Retina (tissue), 1 donor: ENCODE measurements at regions not wholly inside any gene's neighbourhood (a gene's known extent, or its start where the extent isn't known, plus 50 kb on each side); places are given as distances from the start of the nearest gene placed in this dataset.
A peak's percentile ranks its signal among the peaks of the same experiment; 100 is the strongest.
"Not testable (repeated sequence)": the region's sequence is repeated elsewhere in the genome, so short reads cannot be mapped to it uniquely, and the experiment has no call there.

Experiments
- DNase-seq: peaks from one replicate; pipeline ENCODE4 v3.0.0-alpha.2; 2016

GRCh38 chr2:147173189-147173581 lies 671.6 kb upstream of the ACVR2A start:
- no peak for DNase-seq

DNA sequence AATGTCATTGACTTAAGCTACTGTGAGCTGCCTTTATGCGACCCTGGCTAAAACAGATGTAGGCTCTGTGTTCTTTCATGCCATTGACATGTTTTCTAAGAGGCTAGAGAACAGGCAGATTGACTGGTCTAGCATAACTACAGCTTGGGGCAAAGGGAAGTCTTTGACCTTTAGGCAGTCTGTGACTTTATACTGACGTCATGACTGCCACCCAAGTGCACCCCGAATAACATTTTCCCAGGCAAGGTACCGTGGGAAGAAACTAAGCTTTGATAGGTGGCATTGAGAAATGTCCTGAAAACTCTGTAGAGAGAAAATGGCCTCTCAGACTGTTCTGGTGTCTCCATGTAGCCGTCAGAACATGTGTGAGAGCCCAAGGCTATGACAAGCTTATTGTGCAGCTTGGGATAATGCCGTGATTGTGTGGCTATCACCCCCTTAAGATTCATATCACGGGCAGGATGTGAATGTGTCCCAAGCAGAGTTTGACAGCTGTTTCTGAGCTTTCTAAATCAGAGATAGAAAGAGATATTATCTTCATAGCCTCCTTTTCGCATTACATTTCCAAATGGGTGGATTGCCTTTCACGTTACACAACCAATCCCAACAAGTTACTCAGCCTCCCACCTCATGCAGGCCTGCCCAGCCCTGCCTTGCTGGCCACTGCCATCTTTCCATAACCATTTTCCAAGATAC lies 672.2 kb upstream of the ACVR2A start:
- DNase-seq, result no peak

DNA sequence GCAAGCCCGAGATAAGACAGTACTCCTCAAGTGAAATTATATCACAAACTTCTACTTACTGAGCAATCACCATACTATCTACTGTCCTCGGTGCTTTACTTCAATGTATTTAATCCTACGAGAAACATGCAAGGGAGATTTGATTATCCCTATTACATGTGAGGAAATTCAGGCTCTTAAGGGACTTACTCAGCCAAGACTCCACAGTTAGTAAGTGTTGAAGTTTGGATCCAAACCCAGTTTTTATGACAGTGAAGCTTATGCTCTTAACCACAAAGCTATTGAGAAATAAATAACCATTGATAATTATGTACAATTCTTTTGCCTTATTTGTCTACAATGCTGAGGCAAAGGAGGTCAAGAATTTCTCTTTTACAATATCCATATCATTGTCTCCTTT lies 672.9 kb upstream of the ACVR2A start:
- DNase-seq, result no peak

- DNase-seq, result no peak
Observed at GRCh38 chr2:147170932-147171331, 673.9 kb upstream of the ACVR2A start.

- no peak for DNase-seq
Observed at GRCh38 chr2:147165697-147166382, 679.0 kb upstream of the ACVR2A start.

- no peak for DNase-seq
Observed at GRCh38 chr2:147164563-147164962, 680.3 kb upstream of the ACVR2A start.

DNA sequence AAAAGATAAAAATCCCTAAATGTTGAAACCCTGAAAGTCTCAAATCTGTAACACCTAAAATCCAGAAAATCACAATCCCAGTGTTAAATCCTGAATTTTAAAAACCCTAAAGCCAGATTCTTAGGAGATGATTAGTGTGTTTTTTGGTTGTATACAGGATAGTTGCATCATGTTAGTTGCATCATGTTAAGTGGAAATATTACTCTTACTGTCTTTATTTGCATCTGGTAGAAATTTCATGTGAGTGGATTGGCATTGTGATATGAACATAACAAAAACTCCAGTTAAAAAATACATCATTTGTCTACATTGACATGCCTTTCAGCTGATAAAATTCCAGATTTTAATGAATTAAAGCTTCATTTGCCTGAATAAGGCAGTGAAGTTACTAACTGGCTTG lies 683.1 kb upstream of the ACVR2A start:
- no peak for DNase-seq

DNA sequence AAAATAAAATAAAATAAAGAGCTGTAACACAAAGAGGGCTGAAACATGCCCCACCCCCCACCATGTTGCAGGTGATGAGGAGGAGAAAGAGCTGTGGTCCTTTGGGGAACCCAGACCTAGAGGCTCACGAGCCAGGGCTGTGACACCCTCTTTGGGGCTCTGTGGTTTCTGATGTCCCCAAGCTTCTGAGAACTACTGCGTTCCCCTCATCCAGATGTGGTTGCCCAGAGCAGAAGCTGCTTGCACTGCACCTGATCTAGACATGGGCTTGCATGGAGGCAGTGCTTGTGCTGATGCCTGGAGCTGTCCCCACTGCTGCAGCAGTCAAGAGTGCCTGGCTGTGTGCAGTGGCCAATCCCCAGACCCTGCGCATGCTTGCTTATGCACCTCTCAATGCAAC lies 687.9 kb upstream of the ACVR2A start:
- no peak for DNase-seq

DNA sequence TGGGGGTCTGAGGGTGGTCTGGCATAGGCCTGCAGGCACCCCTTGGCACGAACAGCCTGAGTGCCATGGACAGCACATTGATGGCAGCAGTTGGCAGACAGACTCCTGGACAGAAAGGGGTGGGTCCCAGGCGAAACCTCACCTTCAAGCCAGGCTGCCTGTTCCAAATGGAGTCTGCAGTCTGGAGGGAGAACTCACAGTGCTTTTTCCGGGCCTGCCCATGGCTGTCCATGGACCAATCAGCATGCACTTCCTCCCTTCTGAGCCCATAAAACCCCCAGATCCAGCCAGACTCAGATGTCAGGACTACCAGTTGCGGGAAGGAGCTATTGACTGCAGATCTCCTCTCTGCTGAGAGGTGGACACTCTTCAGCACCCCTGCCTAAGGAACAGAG lies 694.6 kb upstream of the ACVR2A start:
- no peak for DNase-seq

DNA sequence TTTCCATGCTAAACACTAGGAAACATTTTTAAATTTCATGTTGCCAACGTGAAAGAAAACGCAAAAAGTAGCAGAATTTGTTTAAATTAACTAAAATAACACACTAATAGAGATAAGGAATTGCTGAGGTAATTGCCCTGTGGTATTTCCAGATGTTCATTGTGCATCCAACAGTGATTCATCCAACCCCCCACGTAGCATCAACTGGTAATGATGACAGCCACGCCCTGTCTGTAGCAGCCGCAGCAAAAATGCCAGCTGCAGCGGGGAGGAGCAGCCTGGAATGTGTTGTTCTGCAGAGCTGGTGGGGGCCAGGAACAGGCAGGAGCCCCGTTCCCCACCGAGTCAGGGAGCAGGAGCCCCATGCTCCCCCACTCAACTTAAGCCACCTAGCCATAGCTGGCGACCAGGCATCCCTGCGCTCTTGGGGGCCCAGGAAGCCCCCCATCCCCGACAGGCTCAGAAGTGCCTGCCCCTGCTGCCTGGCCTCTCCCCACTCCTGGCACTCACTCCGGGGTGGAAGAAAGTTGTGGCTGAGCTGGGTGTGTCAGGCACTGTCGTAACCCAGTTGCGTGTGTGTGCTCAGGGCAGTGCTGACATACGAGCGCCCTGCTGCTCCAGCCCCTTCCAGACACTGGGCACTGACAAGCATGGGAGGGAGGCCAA lies 695.1 kb upstream of the ACVR2A start:
- no peak for DNase-seq

- no peak for DNase-seq
Observed at GRCh38 chr2:147147802-147148201, 697.0 kb upstream of the ACVR2A start.

DNA sequence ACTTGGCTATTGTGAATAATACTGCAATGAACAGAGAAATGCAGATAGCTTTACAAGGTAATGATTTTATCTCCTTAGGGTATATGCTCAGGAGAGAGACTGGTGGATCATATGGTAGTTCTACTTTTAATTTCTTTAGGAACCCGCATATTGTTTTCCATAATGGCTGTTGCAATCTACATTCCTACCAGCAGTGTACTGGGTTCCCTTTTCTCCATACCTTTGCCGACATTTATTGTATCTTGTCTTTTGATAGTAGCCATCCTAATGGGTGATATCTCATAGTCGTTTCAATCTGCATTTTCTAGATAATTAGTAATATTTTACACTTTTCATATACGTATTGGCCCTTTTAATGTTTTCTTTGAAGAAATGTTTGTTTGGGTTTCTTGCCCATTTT lies 702.9 kb upstream of the ACVR2A start:
- no peak for DNase-seq

DNA sequence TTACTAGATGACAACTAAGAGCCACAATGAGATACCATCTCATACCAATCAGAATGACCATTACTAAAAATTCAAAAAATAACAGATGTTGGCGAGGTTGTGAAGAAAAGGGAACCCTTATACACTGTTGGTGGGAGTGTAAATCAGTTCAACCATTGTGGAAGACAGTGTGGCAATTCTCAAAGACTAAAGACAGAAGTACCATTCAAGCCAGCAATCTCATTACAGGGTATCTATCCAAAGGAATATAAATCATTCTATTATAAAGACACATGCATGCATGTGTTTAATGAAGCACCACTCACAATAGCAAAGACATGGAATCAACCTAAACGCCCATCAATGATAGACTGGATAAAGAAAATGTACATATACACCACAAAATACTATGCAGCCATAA lies 705.1 kb upstream of the ACVR2A start:
- DNase-seq, result not testable (repeated sequence)

GRCh38 chr2:147137711-147138110 lies 707.1 kb upstream of the ACVR2A start:
- DNase-seq, result no peak

- no peak for DNase-seq
Observed at GRCh38 chr2:147135376-147135775, 709.5 kb upstream of the ACVR2A start.

DNA sequence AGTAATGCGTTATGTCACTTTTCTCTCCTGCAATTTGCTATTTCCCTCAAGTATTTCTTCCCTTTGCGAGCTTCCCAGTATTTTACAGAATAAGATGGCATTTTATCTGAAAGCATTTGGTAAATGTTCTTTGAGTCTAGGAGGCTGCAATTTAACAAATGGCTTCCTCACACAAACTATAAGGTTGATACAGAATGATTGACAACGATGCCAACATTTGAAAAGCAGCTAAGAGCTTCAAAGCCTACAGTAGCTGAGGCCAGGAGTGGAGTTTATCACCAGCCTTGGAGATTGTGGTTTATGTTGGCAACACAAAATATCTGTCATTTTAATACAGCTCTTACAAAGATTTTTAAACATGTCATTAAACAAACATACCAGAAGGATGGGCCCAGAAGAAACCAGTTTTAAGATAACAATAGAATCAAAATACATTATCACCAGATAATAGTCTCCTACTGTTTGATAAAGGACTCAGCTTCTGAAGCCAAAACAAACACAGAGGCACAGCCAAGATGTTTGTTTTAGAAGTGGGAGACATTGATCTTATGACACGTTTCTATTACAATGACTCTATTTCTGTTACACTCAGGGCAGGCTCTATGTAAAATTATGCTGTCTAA lies 711.4 kb upstream of the ACVR2A start:
- peak; percentile 9 for DNase-seq

DNA sequence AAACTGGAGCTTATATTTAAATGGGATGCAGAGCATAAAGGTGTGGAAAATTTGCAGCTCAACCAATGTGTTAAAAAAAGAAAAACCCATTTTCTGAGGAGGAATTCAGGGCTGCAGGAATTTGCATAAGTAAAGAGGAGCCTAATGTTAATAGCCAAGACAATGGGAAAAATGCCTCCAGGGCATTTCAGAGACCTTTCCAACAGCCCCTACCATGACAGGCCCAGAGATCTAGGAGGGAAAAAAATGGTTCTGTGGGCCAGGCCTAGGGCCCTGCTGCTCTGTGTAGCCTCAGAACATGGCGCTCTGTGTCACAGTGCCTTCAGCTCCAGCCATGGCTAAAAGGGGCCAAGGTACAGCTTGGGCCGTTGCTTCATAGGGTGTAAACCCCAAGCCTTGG lies 719.7 kb upstream of the ACVR2A start:
- DNase-seq, result no peak

- DNase-seq, result no peak
Observed at GRCh38 chr2:147122944-147123343, 721.9 kb upstream of the ACVR2A start.

GRCh38 chr2:147110962-147111361 lies 733.9 kb upstream of the ACVR2A start:
- no peak for DNase-seq

DNA sequence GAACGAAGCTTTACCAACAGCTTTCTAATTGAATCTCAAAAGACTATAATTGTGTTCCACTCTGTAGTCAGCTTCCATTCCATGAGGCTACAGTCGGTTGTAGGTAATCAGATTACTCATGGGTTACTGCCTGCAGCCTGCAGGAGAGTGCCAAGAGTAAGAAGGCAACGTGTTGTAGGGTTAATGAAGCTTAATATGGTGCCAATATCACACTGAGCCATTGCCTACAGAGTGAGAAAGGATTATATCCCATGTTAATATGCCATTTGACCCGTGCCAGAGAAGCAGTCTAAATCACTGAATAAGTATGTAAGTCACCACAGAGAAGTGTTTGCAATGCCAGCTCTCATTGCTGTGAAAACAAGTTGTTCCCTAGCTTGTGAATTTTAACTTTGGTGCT lies 734.5 kb upstream of the ACVR2A start:
- DNase-seq, result peak; percentile 52

DNA sequence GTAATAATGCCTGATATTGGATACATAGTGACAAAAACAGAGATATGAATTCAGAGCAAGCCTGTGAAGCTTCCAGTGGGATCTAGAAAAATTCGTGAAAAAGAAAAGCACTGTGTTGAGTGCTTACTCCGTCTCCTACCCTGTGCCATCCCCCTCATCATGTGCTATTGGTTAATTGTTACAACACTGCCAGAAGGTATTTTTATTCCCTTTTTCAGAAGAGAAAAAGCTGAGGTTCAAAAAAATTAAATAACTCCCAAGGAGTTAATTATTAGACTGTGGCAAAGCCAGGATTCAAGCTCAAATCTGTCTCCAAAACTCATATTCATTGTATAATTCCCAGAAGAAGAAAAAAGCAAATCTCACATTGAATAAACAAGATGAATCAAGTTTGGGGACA lies 735.5 kb upstream of the ACVR2A start:
- DNase-seq, result no peak

DNA sequence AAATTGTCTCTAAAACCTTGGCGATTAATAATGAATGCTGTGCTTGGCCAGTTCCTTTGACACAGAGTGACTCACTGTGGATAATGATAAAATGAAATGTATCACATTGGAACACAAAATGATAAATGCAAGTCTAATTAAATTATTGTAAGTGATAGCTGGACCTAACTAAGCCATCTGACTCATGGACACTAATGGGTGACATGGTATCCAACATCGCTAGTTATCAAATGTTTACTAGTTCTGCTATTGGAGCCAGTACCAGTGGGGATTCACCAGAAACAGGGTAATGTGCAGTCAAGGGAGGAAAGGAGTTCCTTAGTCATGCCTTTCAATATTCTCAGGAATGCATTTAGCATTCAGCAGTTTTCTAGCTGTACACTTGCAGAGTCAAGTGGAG lies 736.3 kb upstream of the ACVR2A start:
- DNase-seq, result no peak

DNA sequence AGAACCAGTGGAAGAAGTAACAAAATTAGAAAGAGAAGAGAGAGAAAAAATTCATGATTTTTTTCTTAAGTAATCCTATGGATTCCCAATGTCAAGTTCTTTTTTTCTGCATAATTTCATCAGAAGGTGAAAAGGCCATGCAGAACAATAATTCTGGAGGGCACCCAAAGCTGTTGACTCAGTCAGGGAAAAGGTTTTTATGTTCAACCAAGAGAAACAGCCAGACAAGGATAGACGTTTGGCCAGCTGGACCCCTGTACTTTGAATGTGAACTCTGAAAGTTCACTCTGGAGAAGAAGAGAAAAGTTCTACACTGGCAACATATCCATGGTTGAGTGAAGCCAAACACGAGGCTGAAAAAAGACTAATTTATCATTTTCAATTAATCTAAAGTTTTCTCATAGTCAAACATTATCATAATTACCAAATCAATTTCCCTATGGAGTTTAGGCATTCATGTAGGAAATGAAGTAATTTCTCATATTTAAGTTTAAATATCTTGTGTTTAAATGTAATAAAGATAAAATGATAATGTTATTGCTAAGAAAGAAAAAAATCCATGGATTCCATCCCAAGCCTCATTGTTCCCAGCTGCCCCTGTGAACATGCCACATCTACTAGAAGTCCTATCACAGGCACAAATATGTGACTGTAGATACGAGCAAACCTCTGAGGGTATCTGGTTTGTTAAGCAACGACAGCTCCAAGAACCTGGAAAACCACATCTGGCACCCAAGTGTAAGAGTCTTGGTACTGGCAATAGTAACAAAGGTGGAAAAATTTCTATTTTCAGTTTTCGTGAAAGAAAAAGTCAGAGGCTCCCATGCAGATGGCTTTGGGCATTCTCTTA lies 742.7 kb upstream of the ACVR2A start:
- DNase-seq, result no peak
